Testis (tissue), 2 donors: ENCODE measurements at regions not wholly inside any gene's neighbourhood (a gene's known extent, or its start where the extent isn't known, plus 50 kb on each side); places are given as distances from the start of the nearest gene placed in this dataset.
"Not testable (repeated sequence)": the region's sequence is repeated elsewhere in the genome, so short reads cannot be mapped to it uniquely, and the experiment has no call there.

Experiments
- DNase-seq: peaks from one replicate; pipeline ENCODE4 v3.0.0-alpha.2; 2019
- H3K27ac ChIP-seq, 2 donors: fragments of 200-600 bp; sonication (generic); one replicate each; pipeline ENCODE4 v1.5.1; 2019
- H3K27me3 ChIP-seq: fragments of 200-600 bp; sonication (generic); one replicate; pipeline ENCODE4 v1.5.1; 2019
- H3K36me3 ChIP-seq: fragments of 200-600 bp; sonication (generic); one replicate; pipeline ENCODE4 v1.5.1; 2017; ENCODE audit warnings: low read depth; ENCODE audit errors: missing control alignments
- H3K4me1 ChIP-seq: fragments of 200-600 bp; sonication (generic); one replicate; pipeline ENCODE4 v1.5.1; 2019
- H3K4me3 ChIP-seq, 2 donors: fragments of 200-600 bp; sonication (generic); one replicate each; pipeline ENCODE4 v1.5.1; 2017 to 2019
- H3K9me3 ChIP-seq: fragments of 200-600 bp; sonication (generic); one replicate; pipeline ENCODE4 v1.5.1; 2017
- POLR2A ChIP-seq: fragments of 450-650 bp; IDR thresholded peaks from one replicate; pipeline ENCODE4 v1.6.1; 2017; ENCODE audit warnings: antibody characterized with exemption, mild to moderate bottlenecking, moderate library complexity
- WGBS, 2 donors: methylation state at CpG; one replicate each; pipeline ENCODE4 v1.1.5; 2018; 5-methylcytosine and 5-hydroxymethylcytosine counted together
- intact Hi-C: fragments of 100-400 bp; cut with DNase I; formaldehyde crosslinking; loops from one replicate; pipeline ENCODE4 v1.15.1; 2023; ENCODE audit warnings: low total_unique reads
- TF ChIP-seq, protein P1 (sequence below), 3 experiments: fragments of 450-650 bp in 2 of 3; fragments of 200-600 bp in 1 of 3; sonication (generic) in 1 of 3; IDR thresholded peaks; one replicate each; pipeline ENCODE4 v1.5.1; 2016 to 2019; ENCODE audit warnings: antibody characterized with exemption in 3 of 3, mild to moderate bottlenecking in 2 of 3, moderate library complexity in 1 of 3

DNA sequence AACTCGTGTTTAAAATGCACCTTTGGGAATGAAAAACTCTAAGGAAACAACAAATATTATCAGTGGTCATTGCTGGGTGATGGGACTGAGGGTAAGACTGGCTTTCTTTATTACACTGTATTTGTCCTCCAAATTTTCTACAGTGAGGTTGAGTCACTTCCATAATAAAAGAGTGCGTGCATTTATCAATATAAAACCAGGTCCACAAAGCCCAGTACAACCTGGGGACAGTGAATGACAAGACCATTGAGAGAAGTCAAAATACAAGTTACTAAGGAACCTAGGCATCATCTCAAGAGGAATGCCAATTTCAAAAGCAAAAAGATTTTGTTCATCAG is 76.4 kb downstream of the MAGED4 start:
- no peaks in the 10 kb centered on the region for H3K4me1 ChIP-seq
- H3K27ac ChIP-seq, result peak overlapping the region in 1 of 2 donors; percentile 91
- H3K36me3 ChIP-seq, result no peaks in the 10 kb centered on the region
- no peak for DNase-seq
- H3K9me3 ChIP-seq, result no peaks in the 10 kb centered on the region
- WGBS, 2 donors, result 0% methylated on average over 2 of the region's 2 CpGs
- H3K4me3 ChIP-seq, result peak overlapping the region in 1 of 2 donors; percentile 62
- H3K27me3 ChIP-seq, result no peaks in the 10 kb centered on the region
- intact Hi-C loops, result no loop called here
- TF ChIP-seq, protein P1, sequence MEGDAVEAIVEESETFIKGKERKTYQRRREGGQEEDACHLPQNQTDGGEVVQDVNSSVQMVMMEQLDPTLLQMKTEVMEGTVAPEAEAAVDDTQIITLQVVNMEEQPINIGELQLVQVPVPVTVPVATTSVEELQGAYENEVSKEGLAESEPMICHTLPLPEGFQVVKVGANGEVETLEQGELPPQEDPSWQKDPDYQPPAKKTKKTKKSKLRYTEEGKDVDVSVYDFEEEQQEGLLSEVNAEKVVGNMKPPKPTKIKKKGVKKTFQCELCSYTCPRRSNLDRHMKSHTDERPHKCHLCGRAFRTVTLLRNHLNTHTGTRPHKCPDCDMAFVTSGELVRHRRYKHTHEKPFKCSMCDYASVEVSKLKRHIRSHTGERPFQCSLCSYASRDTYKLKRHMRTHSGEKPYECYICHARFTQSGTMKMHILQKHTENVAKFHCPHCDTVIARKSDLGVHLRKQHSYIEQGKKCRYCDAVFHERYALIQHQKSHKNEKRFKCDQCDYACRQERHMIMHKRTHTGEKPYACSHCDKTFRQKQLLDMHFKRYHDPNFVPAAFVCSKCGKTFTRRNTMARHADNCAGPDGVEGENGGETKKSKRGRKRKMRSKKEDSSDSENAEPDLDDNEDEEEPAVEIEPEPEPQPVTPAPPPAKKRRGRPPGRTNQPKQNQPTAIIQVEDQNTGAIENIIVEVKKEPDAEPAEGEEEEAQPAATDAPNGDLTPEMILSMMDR (IDR thresholded peaks at IDR 0.05), result no peak
- no peak for TF ChIP-seq POLR2A

DNA sequence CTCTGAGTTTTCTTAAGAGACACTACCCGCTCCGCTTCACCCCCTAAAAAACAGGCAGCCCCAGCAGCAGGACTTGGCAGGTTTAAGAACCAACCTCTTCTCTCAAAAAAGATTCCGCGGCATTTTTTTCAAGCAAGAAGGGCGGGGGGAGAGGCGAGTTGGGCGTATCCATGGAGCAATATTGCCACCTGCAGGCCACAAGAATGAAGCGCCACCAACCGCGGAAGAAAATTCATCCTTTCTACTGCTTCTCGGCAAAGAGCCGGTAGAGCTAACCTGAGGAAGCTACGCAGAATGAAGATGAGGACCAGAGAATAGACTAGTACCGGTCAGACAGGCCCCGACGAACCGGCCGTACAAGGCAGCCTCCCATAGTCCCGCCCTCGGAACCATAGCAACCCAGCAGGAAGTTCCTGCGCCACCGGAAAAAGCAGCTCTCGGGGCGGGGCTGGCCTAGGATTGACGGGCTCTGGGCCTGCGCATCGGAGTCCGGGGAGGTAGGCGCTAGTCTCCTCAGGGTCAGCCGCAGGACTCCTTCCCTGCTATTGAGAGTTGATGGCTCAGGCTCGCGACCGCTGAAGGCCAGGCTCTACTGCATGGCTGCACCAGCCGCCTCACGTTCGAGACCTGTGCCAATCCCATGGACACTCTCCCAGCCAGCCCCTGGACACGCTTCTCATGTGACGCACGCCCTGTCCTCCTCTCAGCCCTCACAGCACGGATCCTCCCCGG is 76.9 kb downstream of the MAGED4 start:
- TF ChIP-seq POLR2A, result no peak
- TF ChIP-seq, protein P1 (IDR thresholded peaks at IDR 0.05), result peak; percentile 81 to 97 (median 95)
- Histone ChIP-seq H3K4me3 (peak overlapping the region; percentile 49 to 62), H3K9me3 (no peaks in the 10 kb centered on the region), H3K27me3 (no peaks in the 10 kb centered on the region), H3K4me1 (no peaks in the 10 kb centered on the region), H3K36me3 (no peaks in the 10 kb centered on the region), H3K27ac (peak overlapping the region; percentile 82 to 91)
- 0% methylated on average over 11 to 25 of the region's 41 CpGs for WGBS, 2 donors
- DNase-seq, result peak; percentile 93
- intact Hi-C loops, result no loop called here

DNA sequence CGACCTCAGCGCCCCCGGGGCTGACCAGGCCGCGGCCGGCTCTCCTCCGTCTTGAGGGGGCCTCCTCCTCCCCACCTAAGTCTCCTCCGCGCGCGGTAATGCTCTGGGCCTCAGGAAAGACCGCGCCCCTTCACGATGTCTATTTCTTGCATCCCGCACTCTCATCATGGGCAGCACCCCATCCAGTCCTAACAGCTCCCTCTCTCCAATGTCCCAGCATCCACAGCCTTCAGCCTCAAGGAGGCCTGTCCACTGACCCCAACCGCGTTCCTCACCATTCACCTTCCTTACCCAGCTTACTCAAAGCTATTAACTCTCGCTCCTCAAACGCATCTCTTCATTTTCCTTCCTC is 77.5 kb downstream of the MAGED4 start:
- Histone ChIP-seq H3K4me1 (no peaks in the 10 kb centered on the region), H3K9me3 (no peaks in the 10 kb centered on the region), H3K27me3 (no peaks in the 10 kb centered on the region), H3K36me3 (no peaks in the 10 kb centered on the region), H3K27ac (peak overlapping the region; percentile 82 to 91), H3K4me3 (peak overlapping the region; percentile 49 to 62)
- TF ChIP-seq, protein P1 (IDR thresholded peaks at IDR 0.05), result no peak
- TF ChIP-seq POLR2A, result no peak
- 11 to 17% methylated on average over 5 to 12 of the region's 19 CpGs for WGBS, 2 donors
- DNase-seq, result no peak
- intact Hi-C loops, result no loop called here

DNA sequence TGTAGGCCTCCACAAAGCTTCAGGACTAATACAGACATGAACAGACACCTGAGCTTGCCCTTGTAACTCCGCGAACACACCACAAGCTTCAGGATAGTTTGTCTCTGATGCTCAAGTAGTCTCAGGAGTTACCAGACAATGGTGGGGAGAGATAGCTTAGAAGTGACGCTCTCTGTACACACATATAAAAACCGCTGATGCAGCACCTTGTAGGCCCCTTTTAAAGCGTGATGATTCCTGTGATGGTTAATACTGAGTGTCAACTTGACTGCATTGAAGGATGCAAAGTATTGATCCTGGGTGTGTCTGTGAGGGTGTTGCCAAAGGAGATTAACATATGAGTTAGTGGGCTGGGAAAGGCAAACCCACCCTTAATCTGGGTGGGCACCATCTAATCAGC is 78.7 kb downstream of the MAGED4 start:
- Histone ChIP-seq H3K4me3 (no peak overlapping the region), H3K27ac (peak overlapping the region in 1 of 2 donors; percentile 24), H3K4me1 (no peaks in the 10 kb centered on the region), H3K27me3 (no peaks in the 10 kb centered on the region), H3K9me3 (no peaks in the 10 kb centered on the region), H3K36me3 (no peaks in the 10 kb centered on the region)
- no peak for TF ChIP-seq POLR2A
- TF ChIP-seq, protein P1 (IDR thresholded peaks at IDR 0.05), result no peak
- intact Hi-C loops, result no loop called here
- 97% methylated on average over 5 of the region's 5 CpGs for WGBS, 2 donors
- DNase-seq, result no peak

DNA sequence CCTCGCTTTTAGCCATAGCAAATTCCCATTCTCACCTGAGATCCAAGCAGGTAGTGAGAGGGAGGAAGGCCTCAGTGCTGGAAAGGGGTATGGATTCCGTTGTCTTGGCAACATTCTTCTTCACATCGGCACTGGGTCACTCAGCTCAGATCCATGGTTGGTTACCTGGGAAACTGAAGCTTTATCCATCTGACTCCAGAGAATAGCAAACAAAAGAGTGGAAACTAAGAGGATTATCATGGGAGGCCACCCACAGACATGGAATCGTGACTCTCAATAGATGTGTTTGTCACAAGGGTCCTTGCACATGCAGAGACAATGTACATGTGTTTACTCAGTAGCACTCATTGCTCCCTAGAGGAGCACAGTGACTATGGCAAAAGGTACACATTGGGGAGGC is 81.0 kb downstream of the MAGED4 start:
- TF ChIP-seq, protein P1 (IDR thresholded peaks at IDR 0.05), result no peak
- no peak for TF ChIP-seq POLR2A
- Histone ChIP-seq H3K9me3 (no peaks in the 10 kb centered on the region), H3K4me1 (no peaks in the 10 kb centered on the region), H3K27me3 (no peaks in the 10 kb centered on the region), H3K27ac (no peak overlapping the region), H3K36me3 (no peaks in the 10 kb centered on the region), H3K4me3 (no peak overlapping the region)
- intact Hi-C loops, result no loop called here
- no peak for DNase-seq
- 92 to 96% methylated on average over 3 to 4 of the region's 4 CpGs for WGBS, 2 donors

DNA sequence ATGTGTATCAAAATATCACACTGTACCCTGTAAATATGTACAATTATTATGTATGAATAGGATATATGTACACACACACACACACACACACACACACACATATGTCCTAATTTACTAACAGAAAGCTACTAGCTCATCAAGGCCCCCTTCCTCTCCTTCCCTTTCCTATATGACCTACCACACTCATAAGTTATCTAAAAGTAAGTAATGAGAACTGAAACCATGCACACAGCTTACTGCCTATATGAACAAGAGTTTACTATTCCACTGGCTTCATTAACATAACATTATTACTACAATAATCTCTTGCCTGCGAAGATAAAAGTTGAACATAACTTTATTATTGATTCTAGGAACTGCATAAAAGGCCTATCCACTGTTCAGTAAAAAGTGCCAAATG is 83.8 kb downstream of the MAGED4 start:
- H3K4me1 ChIP-seq, DNase-seq, H3K27me3 ChIP-seq, H3K9me3 ChIP-seq, H3K4me3 ChIP-seq, H3K36me3 ChIP-seq, H3K27ac ChIP-seq, intact Hi-C loops: not testable (repeated sequence)
- WGBS, 2 donors, result 85 to 93% methylated on average over 1 of the region's 1 CpG
